Neural cell (in vitro differentiated cells): ENCODE measurements at regions not wholly inside any gene's neighbourhood (a gene's known extent, or its start where the extent isn't known, plus 50 kb on each side); places are given as distances from the start of the nearest gene placed in this dataset.

Experiments used
- EZH2 ChIP-seq: fragments of 200-600, 300-800 bp; shearing (Covaris generic), sonication (generic); IDR thresholded peaks from 2 replicates; pipeline ENCODE4 v1.6.1; 2014; ENCODE audit warnings: antibody characterized with exemption, low read length, borderline replicate concordance, mild to moderate bottlenecking; ENCODE audit not compliant: insufficient read depth, poor library complexity, severe bottlenecking
- SMC3 ChIP-seq: fragments of 450-650 bp; conservative IDR thresholded peaks from 2 replicates; pipeline ENCODE4 v1.6.1; 2014; ENCODE audit warnings: antibody characterized with exemption, mild to moderate bottlenecking, moderate library complexity; ENCODE audit not compliant: poor library complexity
- TF ChIP-seq, protein P1 (sequence below): fragments of 450-650 bp; IDR thresholded peaks from 2 replicates; pipeline ENCODE4 v1.5.1; 2014; ENCODE audit warnings: antibody characterized with exemption, mild to moderate bottlenecking, moderate library complexity; ENCODE audit not compliant: poor library complexity, severe bottlenecking

DNA sequence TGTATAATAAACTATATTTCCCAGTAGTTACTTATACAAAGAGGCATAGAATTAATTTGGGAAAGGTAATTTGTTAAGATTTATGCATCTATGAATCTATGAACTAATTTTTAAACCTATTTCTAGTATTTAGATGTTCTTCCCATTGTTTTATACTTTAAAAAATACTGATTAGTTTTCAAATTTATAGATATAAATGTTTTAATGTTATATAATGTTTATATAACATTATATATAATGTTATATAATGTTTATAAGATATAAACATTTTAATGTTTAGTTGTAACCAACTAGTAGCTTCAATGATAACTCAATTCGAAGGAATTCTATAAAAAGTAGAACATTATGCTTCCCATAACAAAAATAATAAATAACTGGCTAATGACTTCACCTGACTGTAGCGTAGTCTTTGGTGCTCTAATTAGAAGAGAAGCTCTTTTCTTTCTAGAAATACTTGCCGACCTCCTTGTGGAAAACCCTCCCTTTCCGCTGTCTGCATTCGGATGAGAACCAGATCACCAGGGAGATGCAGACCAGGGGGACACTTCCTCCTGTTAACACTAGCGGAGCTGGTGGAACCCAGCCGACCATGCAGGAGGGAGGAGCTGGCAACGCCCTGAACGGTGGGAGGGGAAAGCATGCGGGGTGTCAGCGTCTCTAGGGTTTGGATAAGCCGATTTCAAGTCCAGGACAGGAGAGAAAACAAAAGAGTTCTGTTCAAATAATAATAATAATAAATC lies 158.4 kb downstream of the OR2B2 start:
- TF ChIP-seq SMC3, result no peak
- TF ChIP-seq, protein P1, sequence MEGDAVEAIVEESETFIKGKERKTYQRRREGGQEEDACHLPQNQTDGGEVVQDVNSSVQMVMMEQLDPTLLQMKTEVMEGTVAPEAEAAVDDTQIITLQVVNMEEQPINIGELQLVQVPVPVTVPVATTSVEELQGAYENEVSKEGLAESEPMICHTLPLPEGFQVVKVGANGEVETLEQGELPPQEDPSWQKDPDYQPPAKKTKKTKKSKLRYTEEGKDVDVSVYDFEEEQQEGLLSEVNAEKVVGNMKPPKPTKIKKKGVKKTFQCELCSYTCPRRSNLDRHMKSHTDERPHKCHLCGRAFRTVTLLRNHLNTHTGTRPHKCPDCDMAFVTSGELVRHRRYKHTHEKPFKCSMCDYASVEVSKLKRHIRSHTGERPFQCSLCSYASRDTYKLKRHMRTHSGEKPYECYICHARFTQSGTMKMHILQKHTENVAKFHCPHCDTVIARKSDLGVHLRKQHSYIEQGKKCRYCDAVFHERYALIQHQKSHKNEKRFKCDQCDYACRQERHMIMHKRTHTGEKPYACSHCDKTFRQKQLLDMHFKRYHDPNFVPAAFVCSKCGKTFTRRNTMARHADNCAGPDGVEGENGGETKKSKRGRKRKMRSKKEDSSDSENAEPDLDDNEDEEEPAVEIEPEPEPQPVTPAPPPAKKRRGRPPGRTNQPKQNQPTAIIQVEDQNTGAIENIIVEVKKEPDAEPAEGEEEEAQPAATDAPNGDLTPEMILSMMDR, result peak; percentile 36
- no peak for TF ChIP-seq EZH2
